ENCODE measurements at regions not wholly inside any gene's neighbourhood (a gene's known extent, or its start where the extent isn't known, plus 50 kb on each side); places are given as distances from the start of the nearest gene placed in this dataset.

GRCh38 chr1:218582646-218583045, 237.5 kb downstream of the TGFB2 start:
- H3K4me3 Mint-ChIP-seq, result no peak overlapping the region
- intact Hi-C loops (cut with micrococcal nuclease), result no loop called here
- H3K27me3 ChIP-seq (ENCODE audit: control insufficient read depth in 2 of 2, insufficient read depth in 2 of 2, low read length in 2 of 2), result no peaks in the 10 kb centered on the region

GRCh38 chr1:218584418-218585155, 239.5 kb downstream of the TGFB2 start:
- peaks cover 0 to 7% (median 2%) of the 10 kb centered on the region in 7 donors for H3K9me3 Mint-ChIP-seq
- WGBS (ENCODE audit: insufficient coverage), result no CpG with 5 or more reads among the region's 3 CpGs
- Histone ChIP-seq H3K36me3 (replicated peaks in 1 of 2; ENCODE audit: control insufficient read depth in 1 of 2, insufficient read depth in 2 of 2, low read length in 2 of 2) (no peaks in the 10 kb centered on the region), H4K20me1 (ENCODE audit: insufficient read depth, low read length) (no peaks in the 10 kb centered on the region), H3K4me1 (ENCODE audit: control insufficient read depth in 1 of 2, insufficient read depth in 2 of 2, low read length in 2 of 2) (no peaks in the 10 kb centered on the region), H3K4me3 (replicated peaks in 1 of 3; ENCODE audit: low read depth in 2 of 3, low read length in 3 of 3) (no peak overlapping the region), H3K4me2 (replicated peaks; ENCODE audit: extremely low read depth, low read length, poor library complexity, severe bottlenecking) (no peak overlapping the region), H3K9ac (ENCODE audit: insufficient read depth, low read length, poor library complexity, severe bottlenecking) (no peak overlapping the region), H3K27ac (ENCODE audit: low read depth in 1 of 2, low read length in 2 of 2) (no peak overlapping the region), H2AFZ (ENCODE audit: insufficient read depth, low read depth, low read length, poor library complexity, severe bottlenecking) (no peak overlapping the region), H3K79me2 (ENCODE audit: insufficient read depth, low read length) (no peaks in the 10 kb centered on the region), H3K27me3 (ENCODE audit: control insufficient read depth in 2 of 2, insufficient read depth in 2 of 2, low read length in 2 of 2) (no peaks in the 10 kb centered on the region), H3K9me3 (replicated peaks in 1 of 2; ENCODE audit: control insufficient read depth in 1 of 2, insufficient read depth in 1 of 2, low read length in 2 of 2) (no peaks in the 10 kb centered on the region)
- DNase-seq, result no peak
- no peaks in the 10 kb centered on the region for H3K36me3 Mint-ChIP-seq
- no peak overlapping the region for H3K27ac Mint-ChIP-seq
- peaks cover 0 to 6% (median 0%) of the 10 kb centered on the region in 3 donors for H3K27me3 Mint-ChIP-seq (ENCODE audit: low read depth in 3 of 3)
- H3K4me3 Mint-ChIP-seq, result no peak overlapping the region
- intact Hi-C loops (cut with micrococcal nuclease), result no loop called here
- TF ChIP-seq CTCF (IDR thresholded peaks at IDR 0.05), result no peak
- no peaks in the 10 kb centered on the region for H3K4me1 Mint-ChIP-seq

More at GRCh38 chr1:218582646-218583045, 237.5 kb downstream of the TGFB2 start:
- H3K9ac ChIP-seq (ENCODE audit: insufficient read depth, low read length, poor library complexity, severe bottlenecking), result no peak overlapping the region
- no peak overlapping the region for H3K4me2 ChIP-seq (replicated peaks; ENCODE audit: extremely low read depth, low read length, poor library complexity, severe bottlenecking)
- no peaks in the 10 kb centered on the region for H3K36me3 ChIP-seq (replicated peaks in 1 of 2; ENCODE audit: control insufficient read depth in 1 of 2, insufficient read depth in 2 of 2, low read length in 2 of 2)
- H3K79me2 ChIP-seq (ENCODE audit: insufficient read depth, low read length), result no peaks in the 10 kb centered on the region
- H3K36me3 Mint-ChIP-seq, result no peaks in the 10 kb centered on the region
- H3K27ac Mint-ChIP-seq, result no peak overlapping the region
- no peaks in the 10 kb centered on the region for H4K20me1 ChIP-seq (ENCODE audit: insufficient read depth, low read length)
- no peak overlapping the region for H3K4me3 ChIP-seq (replicated peaks in 1 of 3; ENCODE audit: low read depth in 2 of 3, low read length in 3 of 3)
- no peaks in the 10 kb centered on the region for H3K4me1 Mint-ChIP-seq
- H2AFZ ChIP-seq (ENCODE audit: insufficient read depth, low read depth, low read length, poor library complexity, severe bottlenecking), result no peak overlapping the region
- no peaks in the 10 kb centered on the region for H3K4me1 ChIP-seq (ENCODE audit: control insufficient read depth in 1 of 2, insufficient read depth in 2 of 2, low read length in 2 of 2)
- H3K9me3 Mint-ChIP-seq, result peaks cover 0 to 5% (median 2%) of the 10 kb centered on the region in 7 donors
- no peaks in the 10 kb centered on the region for H3K9me3 ChIP-seq (replicated peaks in 1 of 2; ENCODE audit: control insufficient read depth in 1 of 2, insufficient read depth in 1 of 2, low read length in 2 of 2)
- H3K27ac ChIP-seq (ENCODE audit: low read depth in 1 of 2, low read length in 2 of 2), result no peak overlapping the region
- no peak for TF ChIP-seq CTCF (IDR thresholded peaks at IDR 0.05)
- H3K27me3 Mint-ChIP-seq (ENCODE audit: low read depth in 3 of 3), result peaks cover 0 to 6% (median 2%) of the 10 kb centered on the region in 3 donors
- no peak for DNase-seq
